H1 (cell line): ENCODE measurements at regions not wholly inside any gene's neighbourhood (a gene's known extent, or its start where the extent isn't known, plus 50 kb on each side); places are given as distances from the start of the nearest gene placed in this dataset.

Source experiments
- CTCF ChIA-PET: fragments of 300-600 bp; sonication (Branson Sonifier 250); formaldehyde crosslinking; loops from one replicate; lab custom pipeline; 2021; ENCODE audit not compliant: partially characterized antibody; lab: Charles Lee
- POLR2A ChIA-PET: fragments of 300-600 bp; sonication (Branson Sonifier 250); formaldehyde crosslinking; loops from one replicate; lab custom pipeline; 2021; ENCODE audit warnings: inconsistent platforms; ENCODE audit not compliant: partially characterized antibody; lab: Charles Lee
- DNase-seq, 2 experiments: peaks; one replicate each; pipeline versions ENCODE4 v3.0.0 to v3.0.0-alpha.2; 2010 to 2022; ENCODE audit warnings: low spot score in 2 of 2, low read depth in 1 of 2, mixed read lengths in 1 of 2
- FAIRE-seq: peaks from 2 replicates; lab custom pipeline; 2011; peaks lifted over from hg19 to GRCh38; lab: Jason Lieb, UNC
- H2AFZ ChIP-seq: 2 replicates; pipeline ENCODE4 v1.8.1; 2012; ENCODE audit warnings: low read length, inconsistent platforms
- H2AK5ac ChIP-seq: 2 replicates; pipeline ENCODE4 v1.6.1; 2013; ENCODE audit warnings: low read depth, low read length
- H2BK120ac ChIP-seq: replicated peaks from 2 replicates; pipeline ENCODE3; 2013; ENCODE audit warnings: low read depth, low read length, inconsistent platforms
- H2BK12ac ChIP-seq: 2 replicates; pipeline ENCODE4 v1.6.1; 2013; ENCODE audit warnings: low read depth, low read length
- H2BK15ac ChIP-seq: 2 replicates; pipeline ENCODE4 v1.6.1; 2013; ENCODE audit warnings: low read length
- H2BK20ac ChIP-seq: 2 replicates; pipeline ENCODE4 v1.6.1; 2013; ENCODE audit warnings: low read length
- H2BK5ac ChIP-seq: 2 replicates; pipeline ENCODE4 v1.6.1; 2013; ENCODE audit warnings: low read depth, low read length
- H3K14ac ChIP-seq: 2 replicates; pipeline ENCODE4 v1.6.1; 2013; ENCODE audit warnings: inconsistent platforms; ENCODE audit not compliant: insufficient read length
- H3K18ac ChIP-seq: 2 replicates; pipeline ENCODE4 v1.6.1; 2013; ENCODE audit warnings: low read length; ENCODE audit errors: extremely low read depth
- H3K23ac ChIP-seq: 2 replicates; pipeline ENCODE4 v1.6.1; 2013; ENCODE audit warnings: inconsistent platforms; ENCODE audit not compliant: insufficient read length
- H3K23me2 ChIP-seq: 2 replicates; pipeline ENCODE4 v1.6.1; 2013; ENCODE audit warnings: low read depth, low read length
- H3K27ac ChIP-seq: 2 replicates; pipeline ENCODE4 v1.6.1; 2011; ENCODE audit warnings: low read depth, low read length, inconsistent platforms
- H3K27me3 ChIP-seq, 4 experiments: replicated peaks in 1 of 4; 1 replicate in 1 of 4; 2 replicates in 3 of 4; pipeline versions ENCODE4 v1.6.1 to v1.8.1; 2011 to 2013; ENCODE audit warnings: low read length in 3 of 4, mild to moderate bottlenecking in 3 of 4, inconsistent platforms in 2 of 4, mixed read lengths in 2 of 4, moderate library complexity in 1 of 4; ENCODE audit not compliant: control insufficient read depth in 3 of 4, insufficient read depth in 3 of 4; ENCODE audit errors: extremely low read depth in 1 of 4
- H3K36me3 ChIP-seq, 4 experiments: 2 replicates each; pipeline versions ENCODE4 v1.6.1 to v1.8.1; 2011 to 2013; ENCODE audit warnings: mild to moderate bottlenecking in 4 of 4, low read length in 3 of 4, moderate library complexity in 2 of 4, control low read depth in 1 of 4, inconsistent platforms in 1 of 4; ENCODE audit not compliant: insufficient read depth in 4 of 4, control insufficient read depth in 2 of 4
- H3K4ac ChIP-seq: replicated peaks from 2 replicates; pipeline ENCODE3; 2013; ENCODE audit warnings: low read length, low read depth, mixed read lengths, inconsistent platforms; ENCODE audit not compliant: insufficient read length
- H3K4me1 ChIP-seq, 4 experiments: replicated peaks in 1 of 4; 1 replicate in 1 of 4; 2 replicates in 3 of 4; pipeline versions ENCODE4 v1.6.1 to v1.8.1; 2011 to 2013; ENCODE audit warnings: low read length in 3 of 4, inconsistent platforms in 2 of 4, mixed read lengths in 1 of 4; ENCODE audit not compliant: insufficient read depth in 4 of 4, control insufficient read depth in 3 of 4
- H3K4me2 ChIP-seq, 2 experiments: 2 replicates each; pipeline versions ENCODE4 v1.6.1 to v1.8.1; 2011 to 2013; ENCODE audit warnings: low read depth in 2 of 2, low read length in 2 of 2, control low read depth in 1 of 2, inconsistent platforms in 1 of 2, mild to moderate bottlenecking in 1 of 2; ENCODE audit not compliant: insufficient read depth in 1 of 2
- H3K4me3 ChIP-seq, 4 experiments: fragments of 200-600, 300-600 bp in 1 of 4; sonication (generic), shearing (Covaris generic), sonication (Bioruptor Twin) in 1 of 4; 2 replicates each; pipeline versions ENCODE4 v1.5.1 to v1.8.1; 2011 to 2016; ENCODE audit warnings: low read length in 4 of 4, low read depth in 3 of 4, control low read depth in 2 of 4, inconsistent platforms in 2 of 4, mild to moderate bottlenecking in 2 of 4, mixed read lengths in 1 of 4, moderate library complexity in 1 of 4; ENCODE audit not compliant: insufficient read depth in 2 of 4; ENCODE audit errors: extremely low read depth in 1 of 4
- H3K56ac ChIP-seq: replicated peaks from 2 replicates; pipeline ENCODE3; 2013; ENCODE audit warnings: low read depth, mild to moderate bottlenecking, mixed read lengths, low read length, inconsistent platforms; ENCODE audit not compliant: insufficient read length
- H3K79me1 ChIP-seq: 2 replicates; pipeline ENCODE4 v1.6.1; 2013; ENCODE audit warnings: low read depth, low read length, control low read depth
- H3K79me2 ChIP-seq, 2 experiments: 2 replicates each; pipeline versions ENCODE4 v1.6.1 to v1.8.1; 2012 to 2013; ENCODE audit warnings: low read length in 2 of 2, mild to moderate bottlenecking in 2 of 2, inconsistent platforms in 1 of 2; ENCODE audit not compliant: insufficient read depth in 2 of 2, control insufficient read depth in 1 of 2
- H3K9ac ChIP-seq, 4 experiments: replicated peaks in 1 of 4; 1 replicate in 1 of 4; 2 replicates in 3 of 4; pipeline versions ENCODE4 v1.6.1 to v1.8.1; 2011 to 2013; ENCODE audit warnings: low read depth in 3 of 4, low read length in 3 of 4, control low read depth in 2 of 4, mild to moderate bottlenecking in 2 of 4, moderate library complexity in 2 of 4, inconsistent platforms in 1 of 4; ENCODE audit errors: extremely low read depth in 1 of 4
- H3K9me3 ChIP-seq, 2 experiments: 2 replicates each; pipeline versions ENCODE4 v1.6.1 to v1.8.1; 2012 to 2013; ENCODE audit warnings: mild to moderate bottlenecking in 2 of 2, moderate library complexity in 2 of 2, control low read depth in 1 of 2, inconsistent platforms in 1 of 2, low read depth in 1 of 2, low read length in 1 of 2, mixed read lengths in 1 of 2; ENCODE audit not compliant: insufficient read depth in 2 of 2
- H4K20me1 ChIP-seq, 2 experiments: replicated peaks in 1 of 2; 2 replicates each; pipeline versions ENCODE3 to v1.8.1; 2011 to 2013; ENCODE audit warnings: inconsistent platforms in 2 of 2, low read length in 2 of 2, mild to moderate bottlenecking in 1 of 2; ENCODE audit not compliant: insufficient read depth in 2 of 2, control insufficient read depth in 1 of 2
- H4K5ac ChIP-seq: 2 replicates; pipeline ENCODE4 v1.6.1; 2013; ENCODE audit warnings: low read length, low read depth, mixed read lengths, inconsistent platforms; ENCODE audit not compliant: insufficient read length
- H4K8ac ChIP-seq: 2 replicates; pipeline ENCODE4 v1.8.0; 2013; ENCODE audit warnings: mild to moderate bottlenecking, moderate library complexity, low read length, inconsistent platforms; ENCODE audit not compliant: insufficient read depth; ENCODE audit errors: extremely low read depth
- H4K91ac ChIP-seq: replicated peaks from 2 replicates; pipeline ENCODE3; 2013; ENCODE audit warnings: low read length, mixed read lengths, inconsistent platforms; ENCODE audit not compliant: insufficient read length
- EZH2 ChIP-seq: fragments of 200-600 bp; sonication (generic); IDR thresholded peaks from 2 replicates; pipeline ENCODE4 v1.7.1; 2012; ENCODE audit warnings: low read depth, mild to moderate bottlenecking, moderate library complexity, low read length, inconsistent platforms; ENCODE audit not compliant: severe bottlenecking
- GTF2F1 ChIP-seq: IDR thresholded peaks from 2 replicates; pipeline ENCODE4 v1.6.1; 2012; ENCODE audit warnings: low read depth, low read length, improper control_type of control experiment, borderline replicate concordance
- RAD21 ChIP-seq, 2 experiments: IDR thresholded peaks in 1 of 2; conservative IDR thresholded peaks in 1 of 2; 2 replicates each; pipeline ENCODE4 v1.6.1; 2011; ENCODE audit warnings: low read depth in 2 of 2, low read length in 2 of 2, improper control_type of control experiment in 1 of 2, inconsistent platforms in 1 of 2, mild to moderate bottlenecking in 1 of 2, moderate library complexity in 1 of 2
- RBBP5 ChIP-seq: IDR thresholded peaks from 2 replicates; pipeline ENCODE4 v1.7.1; 2012; ENCODE audit warnings: low read depth, mild to moderate bottlenecking, inconsistent platforms, low read length, moderate library complexity, borderline replicate concordance
- SIRT6 ChIP-seq: IDR thresholded peaks from one replicate; pipeline ENCODE4 v1.7.1; 2012; ENCODE audit warnings: low read length, inconsistent platforms
- SP1 ChIP-seq: IDR thresholded peaks from 2 replicates; pipeline ENCODE4 v1.6.1; 2011; ENCODE audit warnings: low read depth, low read length
- ZNF274 ChIP-seq: IDR thresholded peaks from 2 replicates; pipeline ENCODE4 v1.7.0; 2012; ENCODE audit warnings: low read length, borderline replicate concordance; ENCODE audit errors: extremely low read depth
- WGBS, 2 experiments: shearing (Covaris generic) in 1 of 2; methylation state at CpG; one replicate each; pipeline versions ENCODE4 v1.1.6 to v1.1.7; 2013 to 2015; ENCODE audit warnings: low lambda C conversion rate in 2 of 2, mixed read lengths in 2 of 2, inconsistent platforms in 1 of 2, low coverage in 1 of 2, missing lambda C conversion rate in 1 of 2; ENCODE audit not compliant: insufficient replicate concordance in 2 of 2, insufficient coverage in 1 of 2, insufficient read length in 1 of 2; ENCODE audit errors: extremely low coverage in 1 of 2, missing lambda C conversion rate in 1 of 2; 5-methylcytosine and 5-hydroxymethylcytosine counted together
- TF ChIP-seq, protein P1 (sequence below): IDR thresholded peaks from 2 replicates; pipeline ENCODE4 v1.6.1; 2011; ENCODE audit warnings: low read length, improper control_type of control experiment

DNA sequence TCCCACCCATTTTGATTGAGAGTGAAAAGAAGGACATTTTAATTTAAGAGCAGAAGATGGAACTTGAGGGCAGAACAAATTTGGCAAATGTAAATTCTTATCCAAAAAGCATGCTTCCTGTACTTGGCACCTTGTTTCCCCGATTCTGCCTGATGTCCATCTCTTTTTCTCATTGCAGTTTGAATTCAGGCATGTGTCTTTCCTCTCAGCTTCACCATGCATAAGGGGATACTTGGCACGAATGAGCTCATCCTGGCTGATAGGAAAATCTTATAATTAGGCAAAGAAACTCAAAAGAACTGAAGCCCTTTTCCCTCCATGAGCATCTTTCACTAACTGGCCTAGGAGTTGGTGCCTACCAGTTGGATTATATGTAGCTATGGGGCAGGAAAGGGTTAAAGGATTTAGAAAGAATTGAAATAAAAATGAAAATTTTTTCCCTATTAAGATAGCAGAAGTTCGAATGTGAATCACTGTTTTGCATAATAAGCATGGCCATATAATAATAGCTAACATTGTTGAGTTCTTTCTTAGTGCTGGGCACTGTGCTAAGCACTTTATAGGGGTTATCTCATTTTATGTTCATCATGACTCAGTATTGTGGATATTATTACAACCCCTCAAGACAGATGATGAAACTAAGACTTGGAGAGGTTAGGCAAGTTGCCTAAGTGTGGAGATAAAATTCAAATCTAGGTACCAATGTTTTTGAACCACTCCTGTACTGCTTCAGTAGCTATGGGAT lies 386.6 kb downstream of the KCNRG start:
- H3K9ac ChIP-seq, result no peak overlapping the region
- no peak overlapping the region for H3K56ac ChIP-seq
- FAIRE-seq, result no peak
- no peaks in the 10 kb centered on the region for H3K79me2 ChIP-seq
- no peaks in the 10 kb centered on the region for H3K23me2 ChIP-seq
- no peaks in the 10 kb centered on the region for H3K4me1 ChIP-seq
- CTCF ChIA-PET, result interaction anchor here (0.6 to 2.2 kb wide), 3 partner anchors 8 to 793 kb away, joined by 3 to 8 read pairs (median 5); no protein-coding TSS in a partner anchor
- no peak overlapping the region for H2BK12ac ChIP-seq
- no peak overlapping the region for H2BK120ac ChIP-seq
- H3K4ac ChIP-seq, result no peak overlapping the region
- TF ChIP-seq RBBP5 (no peak), SP1 (no peak), RAD21 (IDR thresholded peaks at IDR 0.05 in 1 of 2, conservative IDR thresholded peaks at IDR 0.05 in 1 of 2; ENCODE audit: low read depth in 2 of 2, low read length in 2 of 2) (no peak), SIRT6 (no peak), EZH2 (no peak), ZNF274 (no peak), GTF2F1 (no peak)
- TF ChIP-seq, protein P1, sequence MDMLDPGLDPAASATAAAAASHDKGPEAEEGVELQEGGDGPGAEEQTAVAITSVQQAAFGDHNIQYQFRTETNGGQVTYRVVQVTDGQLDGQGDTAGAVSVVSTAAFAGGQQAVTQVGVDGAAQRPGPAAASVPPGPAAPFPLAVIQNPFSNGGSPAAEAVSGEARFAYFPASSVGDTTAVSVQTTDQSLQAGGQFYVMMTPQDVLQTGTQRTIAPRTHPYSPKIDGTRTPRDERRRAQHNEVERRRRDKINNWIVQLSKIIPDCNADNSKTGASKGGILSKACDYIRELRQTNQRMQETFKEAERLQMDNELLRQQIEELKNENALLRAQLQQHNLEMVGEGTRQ, result no peak
- no peak overlapping the region for H3K4me2 ChIP-seq
- H3K79me1 ChIP-seq, result no peaks in the 10 kb centered on the region
- H4K5ac ChIP-seq, result no peak overlapping the region
- no peak overlapping the region for H3K4me3 ChIP-seq
- H3K9me3 ChIP-seq, result no peaks in the 10 kb centered on the region
- no peak for DNase-seq
- no peak overlapping the region for H2AK5ac ChIP-seq
- POLR2A ChIA-PET, result no interaction called here
- H3K23ac ChIP-seq, result no peak overlapping the region
- no peak overlapping the region for H4K8ac ChIP-seq
- no peak overlapping the region for H4K91ac ChIP-seq
- H2BK20ac ChIP-seq, result no peak overlapping the region
- no peak overlapping the region for H2AFZ ChIP-seq
- H3K18ac ChIP-seq, result no peak overlapping the region
- H3K36me3 ChIP-seq, result no peaks in the 10 kb centered on the region
- no peak overlapping the region for H2BK5ac ChIP-seq
- no peaks in the 10 kb centered on the region for H3K27me3 ChIP-seq
- WGBS, 2 experiments, result 86% methylated on average over 3 of the region's 3 CpGs; no CpG with 5 or more reads in 1 of the 2 experiments
- H2BK15ac ChIP-seq, result no peak overlapping the region
- no peak overlapping the region for H3K14ac ChIP-seq
- no peak overlapping the region for H3K27ac ChIP-seq
- H4K20me1 ChIP-seq, result no peaks in the 10 kb centered on the region
